ENCODE measurements at regions not wholly inside any gene's neighbourhood (a gene's known extent, or its start where the extent isn't known, plus 50 kb on each side); places are given as distances from the start of the nearest gene placed in this dataset.
"Not testable (repeated sequence)": the region's sequence is repeated elsewhere in the genome, so short reads cannot be mapped to it uniquely, and the experiment has no call there.

- no peak for DNase-seq
These were observed 184.2 kb upstream of the GPRIN3 start for GRCh38 chr4:89491761-89492160.

GRCh38 chr4:89489921-89490431 lies 182.4 kb upstream of the GPRIN3 start:
- not testable (repeated sequence) for DNase-seq

- no peak for DNase-seq
These were observed 181.8 kb upstream of the GPRIN3 start for GRCh38 chr4:89489338-89489771.

DNA sequence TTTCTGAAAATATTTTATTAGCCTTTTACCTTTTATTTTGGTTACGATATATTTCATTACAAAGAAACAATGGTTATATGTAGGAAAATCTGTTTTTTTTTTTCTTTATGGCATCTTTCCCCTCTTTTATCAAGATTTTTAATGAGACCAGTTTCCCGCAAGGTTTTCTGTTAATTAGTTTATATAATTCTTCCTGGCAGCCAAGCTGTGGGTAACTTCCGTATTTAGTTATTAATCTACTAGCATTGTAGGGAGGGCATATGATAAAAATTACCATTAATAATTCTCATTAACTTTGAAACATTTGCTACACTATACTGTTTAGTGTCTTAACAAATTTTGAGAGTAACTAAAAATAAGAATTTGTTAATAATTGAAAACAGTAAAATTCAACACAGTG lies 181.1 kb upstream of the GPRIN3 start:
- DNase-seq = no peak

DNA sequence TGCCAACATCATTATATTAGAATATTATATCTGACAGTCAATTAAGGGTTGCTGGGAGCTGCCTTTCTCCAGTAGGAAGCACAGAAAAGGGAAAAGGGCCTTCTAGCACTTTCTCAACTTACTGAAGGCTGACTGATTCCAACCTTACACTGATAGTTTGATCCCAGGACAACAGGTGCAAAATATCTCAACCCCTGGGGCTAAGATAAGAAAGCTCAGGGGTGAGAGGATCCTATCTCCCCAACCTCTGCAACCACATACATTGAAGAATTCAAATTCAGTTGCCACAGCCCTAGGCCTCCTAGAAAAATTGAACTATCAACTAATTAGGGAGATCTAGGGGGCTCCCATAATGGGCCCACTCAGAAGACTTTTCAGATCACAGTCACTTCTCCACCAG lies 179.1 kb upstream of the GPRIN3 start:
- no peak for DNase-seq

DNA sequence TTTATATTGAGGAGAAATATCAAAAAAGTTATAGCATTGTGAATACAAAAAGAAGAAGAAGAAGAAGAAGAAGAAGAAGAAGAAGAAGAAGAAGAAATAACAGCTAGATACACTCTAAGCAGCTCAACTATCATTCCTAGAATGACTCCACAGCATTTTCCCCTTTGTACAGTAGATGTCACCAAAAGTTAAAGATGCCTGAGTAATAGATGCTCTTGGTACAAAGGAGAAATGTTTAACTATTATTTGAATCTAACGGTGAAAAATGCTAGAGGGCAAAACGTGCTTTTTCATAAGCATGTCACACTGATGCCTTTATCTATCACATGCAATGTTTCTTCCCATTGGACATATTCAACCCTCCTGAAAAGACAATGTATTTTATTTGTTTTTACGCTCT lies 178.4 kb upstream of the GPRIN3 start:
- no peak for DNase-seq

GRCh38 chr4:89483833-89484232 lies 176.2 kb upstream of the GPRIN3 start:
- DNase-seq = no peak

- DNase-seq = no peak
These were observed 175.5 kb upstream of the GPRIN3 start for GRCh38 chr4:89482926-89483595.

- DNase-seq = peak; percentile 9
These were observed 174.7 kb upstream of the GPRIN3 start for GRCh38 chr4:89482251-89482650.

DNA sequence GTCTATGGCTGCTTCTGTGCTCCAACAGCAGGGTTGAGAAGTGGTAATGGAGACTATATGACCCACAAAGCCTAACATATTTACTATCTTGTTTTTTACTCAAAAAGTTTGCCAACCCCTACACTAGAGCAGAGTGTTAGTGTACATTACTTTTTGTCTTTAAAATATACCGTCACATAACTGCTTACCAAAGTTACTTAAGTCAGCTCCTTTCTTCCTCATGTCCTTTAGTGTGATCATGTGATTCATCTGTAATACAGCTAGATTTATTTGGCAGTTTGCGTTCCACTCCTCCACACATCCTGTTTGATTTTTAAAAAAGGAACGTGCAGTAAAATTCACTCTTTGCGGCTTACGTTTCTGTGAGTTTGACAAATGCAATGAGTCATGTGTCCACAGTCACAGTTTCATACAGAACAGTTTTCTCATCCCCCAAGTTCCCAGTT lies 162.4 kb upstream of the GPRIN3 start:
- DNase-seq = no peak

- no peak for DNase-seq
These were observed 161.9 kb upstream of the GPRIN3 start for GRCh38 chr4:89469516-89469915.

DNA sequence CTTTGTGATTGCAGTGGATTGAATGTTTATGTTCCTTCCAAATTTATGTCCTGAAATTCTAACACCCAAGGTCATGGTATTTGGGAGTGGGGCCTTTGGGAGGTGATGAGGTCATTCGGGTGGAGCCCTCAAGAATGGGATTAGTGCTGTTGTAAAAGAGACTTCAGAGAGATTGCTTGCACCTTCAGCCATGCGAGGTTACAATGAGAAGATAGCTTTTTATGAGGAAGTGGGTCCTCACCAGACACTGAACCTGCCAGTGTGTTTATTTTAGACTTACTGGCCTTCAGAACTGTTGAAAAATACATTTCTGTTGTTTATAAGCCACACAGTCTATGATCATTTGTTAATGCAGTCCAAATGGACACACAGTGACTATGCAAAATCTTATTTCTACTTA lies 161.0 kb upstream of the GPRIN3 start:
- no peak for DNase-seq

- no peak for DNase-seq
These were observed 155.7 kb upstream of the GPRIN3 start for GRCh38 chr4:89463341-89463740.

DNA sequence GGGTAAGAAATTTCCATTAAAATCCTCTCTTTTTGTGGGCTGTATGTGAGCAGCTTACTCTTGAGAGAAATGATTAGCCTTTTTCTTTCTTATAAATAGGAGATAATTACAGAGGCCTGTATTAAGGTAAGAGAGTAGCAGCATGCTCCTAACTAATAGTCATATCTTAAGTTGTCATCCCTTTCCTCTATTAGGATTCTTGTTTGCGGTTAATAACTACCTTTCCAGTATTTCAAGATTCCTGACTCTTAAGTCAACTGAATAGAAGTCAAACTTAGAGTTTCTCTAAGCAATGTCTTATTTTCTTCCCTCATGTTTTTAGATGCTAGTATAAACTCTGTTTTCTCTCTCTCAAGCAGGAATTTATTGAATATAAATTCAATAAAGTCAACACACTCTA lies 139.9 kb upstream of the GPRIN3 start:
- no peak for DNase-seq

GRCh38 chr4:89446193-89446592 lies 138.6 kb upstream of the GPRIN3 start:
- no peak for DNase-seq

- no peak for DNase-seq
These were observed 131.9 kb upstream of the GPRIN3 start for GRCh38 chr4:89439533-89439932.

DNA sequence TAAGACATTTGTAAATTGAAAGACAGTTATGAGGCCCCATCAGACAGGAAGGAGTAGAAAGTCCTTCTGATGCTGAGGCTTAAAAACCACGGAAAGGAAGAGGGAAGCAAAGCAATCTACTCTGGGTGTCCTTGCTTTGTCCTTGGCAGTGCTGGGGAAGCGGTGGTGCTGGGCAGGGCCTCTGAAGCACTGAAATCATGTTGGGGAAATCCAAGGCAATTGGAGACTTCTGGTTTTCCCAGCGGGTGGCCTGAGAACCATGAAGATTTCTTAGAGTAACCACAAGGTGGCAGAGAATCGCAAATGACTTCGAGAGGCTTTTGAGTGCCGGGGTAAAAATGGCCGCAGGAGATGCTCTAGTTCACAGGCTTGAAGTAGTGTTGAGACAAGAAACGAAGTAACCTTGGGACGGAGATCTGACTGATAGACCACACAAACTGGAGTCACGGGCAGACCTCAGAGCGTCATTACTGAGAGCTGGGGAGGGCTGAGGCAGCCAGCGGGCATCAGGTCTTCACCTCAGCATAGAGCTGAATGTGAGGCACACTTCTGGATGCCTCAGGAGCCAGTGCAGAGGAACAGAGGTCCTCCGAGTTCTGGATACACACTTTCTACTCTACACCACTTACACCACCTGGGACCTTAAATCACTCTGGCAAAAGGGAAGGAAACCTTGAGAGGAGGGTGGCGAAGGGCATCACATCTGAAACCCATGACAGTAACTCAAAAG lies 130.7 kb upstream of the GPRIN3 start:
- peak; percentile 18 for DNase-seq

DNA sequence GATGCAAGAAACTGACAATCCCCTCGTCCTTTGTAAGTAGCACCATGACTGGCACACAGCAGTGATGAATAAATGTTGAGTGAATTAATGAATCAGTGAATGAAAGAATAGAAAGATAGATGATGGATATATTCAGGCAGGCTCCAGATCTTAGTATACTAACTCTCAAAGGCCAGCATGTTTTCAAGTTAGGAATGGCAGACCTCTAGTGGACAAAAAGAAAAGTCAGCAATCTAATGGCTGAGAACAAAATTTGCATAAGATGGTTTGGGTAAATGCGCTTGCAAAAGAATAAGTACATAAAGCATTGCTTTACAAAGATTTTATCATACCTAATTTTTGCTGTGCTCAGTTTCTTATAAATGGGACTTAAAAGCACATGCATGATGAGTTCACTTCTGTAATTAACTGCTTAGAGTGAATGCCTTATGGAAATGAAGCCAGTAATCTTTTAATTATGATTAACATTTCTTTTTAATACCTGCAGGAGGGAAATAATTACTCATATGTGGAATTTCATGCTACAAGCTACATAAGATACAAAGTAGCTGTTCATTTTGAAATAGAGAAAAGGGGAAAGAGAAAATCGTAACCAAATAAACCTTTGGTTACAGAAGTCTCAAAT lies 126.9 kb upstream of the GPRIN3 start:
- DNase-seq = no peak

GRCh38 chr4:89427782-89428181 lies 120.2 kb upstream of the GPRIN3 start:
- DNase-seq = no peak

DNA sequence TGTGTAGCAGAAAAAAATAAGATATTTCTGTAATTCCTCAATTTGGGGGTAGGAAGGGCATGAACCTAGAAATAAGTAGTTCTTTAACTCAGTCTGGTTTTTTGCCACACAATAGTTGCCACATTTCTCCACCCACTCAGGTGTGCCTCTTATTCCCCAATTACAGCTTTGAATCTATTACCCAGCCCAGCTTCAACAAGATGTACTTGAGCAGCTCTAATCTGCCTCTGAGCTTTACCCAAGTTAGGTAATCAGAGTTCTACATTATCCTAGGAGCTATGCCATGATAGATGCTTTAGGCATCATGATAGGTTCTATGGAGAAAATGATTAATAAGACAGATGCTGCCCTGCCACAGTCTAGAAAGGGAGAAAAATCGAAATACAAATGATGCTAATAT lies 117.4 kb upstream of the GPRIN3 start:
- no peak for DNase-seq

GRCh38 chr4:89422441-89422990 lies 114.9 kb upstream of the GPRIN3 start:
- no peak for DNase-seq

DNA sequence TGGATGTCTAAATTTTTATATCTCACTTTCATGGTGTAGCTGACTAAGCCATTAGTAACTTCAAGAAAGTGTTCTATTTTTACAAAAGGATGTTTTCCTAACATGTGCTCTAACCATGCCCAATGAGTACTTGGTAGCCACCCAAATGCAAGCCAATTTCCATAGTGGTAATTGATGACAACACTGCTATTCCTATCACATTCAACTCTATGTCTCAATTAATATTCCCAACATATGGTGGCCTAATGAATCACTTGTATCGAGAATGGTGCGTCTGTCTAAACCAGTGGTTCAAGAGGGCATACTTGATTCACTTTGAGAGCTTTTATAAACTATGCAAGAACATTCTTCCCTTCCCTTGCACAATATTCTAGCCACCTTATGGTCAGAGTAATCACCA lies 112.9 kb upstream of the GPRIN3 start:
- no peak for DNase-seq

GRCh38 chr4:89419111-89419695 lies 111.6 kb upstream of the GPRIN3 start:
- no peak for DNase-seq
